IMR-90 (cell line): ENCODE measurements at regions not wholly inside any gene's neighbourhood (a gene's known extent, or its start where the extent isn't known, plus 50 kb on each side); places are given as distances from the start of the nearest gene placed in this dataset.
A peak's percentile ranks its signal among the peaks of the same experiment; 100 is the strongest.
"Not testable (repeated sequence)": the region's sequence is repeated elsewhere in the genome, so short reads cannot be mapped to it uniquely, and the experiment has no call there.

Source experiments
- ATAC-seq: fragments of 200-7000 bp; cut with Tn5 transposase; 2 replicates; pipeline ENCODE4 v1.9.1; 2020; ENCODE audit warnings: low read depth, mild to moderate bottlenecking, moderate library complexity
- BruUV-seq: library from RNA; stranded (reverse); fragments of 400-500 nt; replicated peaks from 2 replicates; lab custom pipeline; 2021; lab: Mats Ljungman, UMichigan
- CTCF ChIA-PET: fragments of 300-600 bp; formaldehyde crosslinking; extraction: SDS; loops from one replicate; lab custom pipeline; 2021; ENCODE audit warnings: antibody characterized with exemption; lab: Yijun Ruan, JAX
- POLR2A ChIA-PET: fragments of 300-600 bp; sonication (Branson Sonifier 250); formaldehyde crosslinking; loops from one replicate; lab custom pipeline; 2022; ENCODE audit warnings: antibody characterized with exemption; ENCODE audit not compliant: unreplicated experiment; lab: Charles Lee
- DNase-seq: peaks from one replicate; pipeline ENCODE4 v3.0.0; 2013
- H2AFZ ChIP-seq: replicated peaks from 2 replicates; pipeline ENCODE3; 2013; ENCODE audit warnings: low read length, mild to moderate bottlenecking; ENCODE audit not compliant: poor library complexity
- H2AK5ac ChIP-seq: 2 replicates; pipeline ENCODE4 v1.6.1; 2013; ENCODE audit warnings: low read depth, low read length, inconsistent platforms
- H2AK9ac ChIP-seq: replicated peaks from 2 replicates; pipeline ENCODE3; 2013; ENCODE audit warnings: mild to moderate bottlenecking, low read depth, low read length, moderate library complexity; ENCODE audit not compliant: poor library complexity
- H2BK120ac ChIP-seq: 2 replicates; pipeline ENCODE4 v1.6.1; 2013; ENCODE audit warnings: low read depth, low read length, inconsistent platforms
- H2BK15ac ChIP-seq: 3 replicates; pipeline ENCODE4 v1.6.1; 2013; ENCODE audit warnings: low read depth, low read length, inconsistent platforms
- H2BK20ac ChIP-seq: 2 replicates; pipeline ENCODE4 v1.6.1; 2013; ENCODE audit warnings: low read depth, mild to moderate bottlenecking, inconsistent platforms, low read length, moderate library complexity
- H2BK5ac ChIP-seq: 2 replicates; pipeline ENCODE4 v1.6.1; 2013; ENCODE audit warnings: mild to moderate bottlenecking, low read depth, low read length, inconsistent platforms; ENCODE audit not compliant: poor library complexity, severe bottlenecking
- H3K14ac ChIP-seq: replicated peaks from 2 replicates; pipeline ENCODE4 v1.6.1; 2013; ENCODE audit warnings: low read depth, low read length, inconsistent platforms
- H3K18ac ChIP-seq: 2 replicates; pipeline ENCODE4 v1.6.1; 2013; ENCODE audit warnings: low read depth, low read length, control low read depth
- H3K23ac ChIP-seq: 2 replicates; pipeline ENCODE4 v1.6.1; 2013; ENCODE audit warnings: low read depth, low read length, inconsistent platforms
- H3K27ac ChIP-seq: 2 replicates; pipeline ENCODE4 v1.5.1; 2013; ENCODE audit warnings: mild to moderate bottlenecking, control low read depth, low read length; ENCODE audit not compliant: insufficient read depth
- H3K27me3 ChIP-seq: 2 replicates; pipeline ENCODE4 v1.6.1; 2013; ENCODE audit warnings: low read length; ENCODE audit not compliant: control insufficient read depth, insufficient read depth
- H3K36me3 ChIP-seq: 2 replicates; pipeline ENCODE4 v1.6.1; 2013; ENCODE audit warnings: low read length, mixed read lengths; ENCODE audit not compliant: control insufficient read depth, insufficient read depth
- H3K4ac ChIP-seq: 2 replicates; pipeline ENCODE4 v1.6.1; 2013; ENCODE audit warnings: low read depth, low read length, inconsistent platforms
- H3K4me1 ChIP-seq: 2 replicates; pipeline ENCODE4 v1.6.1; 2013; ENCODE audit warnings: low read length, mixed read lengths; ENCODE audit not compliant: control insufficient read depth, insufficient read depth
- H3K4me2 ChIP-seq: 2 replicates; pipeline ENCODE4 v1.6.1; 2013; ENCODE audit warnings: low read depth, mild to moderate bottlenecking, control low read depth, low read length, moderate library complexity
- H3K4me3 ChIP-seq: 2 replicates; pipeline ENCODE4 v1.5.1; 2013; ENCODE audit warnings: low read depth, mild to moderate bottlenecking, control low read depth, low read length, moderate library complexity; ENCODE audit not compliant: insufficient read depth
- H3K56ac ChIP-seq: 2 replicates; pipeline ENCODE4 v1.6.1; 2013; ENCODE audit warnings: low read length, inconsistent platforms; ENCODE audit not compliant: insufficient read depth; ENCODE audit errors: extremely low read depth
- H3K79me1 ChIP-seq, 2 experiments: 2 replicates each; pipeline ENCODE4 v1.6.1; 2013; ENCODE audit warnings: low read length in 2 of 2, inconsistent platforms in 1 of 2, low read depth in 1 of 2
- H3K9ac ChIP-seq: 2 replicates; pipeline ENCODE4 v1.6.1; 2013; ENCODE audit warnings: low read depth, low read length, control low read depth
- H3K9me1 ChIP-seq: 2 replicates; pipeline ENCODE4 v1.6.1; 2013; ENCODE audit warnings: low read length, inconsistent platforms; ENCODE audit not compliant: insufficient read depth
- H3K9me3 ChIP-seq: 2 replicates; pipeline ENCODE4 v1.6.1; 2013; ENCODE audit warnings: low read length; ENCODE audit not compliant: control insufficient read depth, insufficient read depth
- H4K20me1 ChIP-seq: 2 replicates; pipeline ENCODE4 v1.6.1; 2013; ENCODE audit warnings: low read length, inconsistent platforms; ENCODE audit not compliant: insufficient read depth
- H4K5ac ChIP-seq: 2 replicates; pipeline ENCODE4 v1.6.1; 2013; ENCODE audit warnings: mild to moderate bottlenecking, low read depth, low read length, control low read depth
- H4K8ac ChIP-seq, 2 experiments: 2 replicates each; pipeline ENCODE4 v1.6.1; 2013; ENCODE audit warnings: low read depth in 2 of 2, low read length in 2 of 2, control low read depth in 1 of 2, inconsistent platforms in 1 of 2
- H4K91ac ChIP-seq: 2 replicates; pipeline ENCODE4 v1.6.1; 2013; ENCODE audit warnings: low read depth, low read length, inconsistent platforms; ENCODE audit not compliant: insufficient read depth
- CEBPB ChIP-seq: IDR thresholded peaks from 2 replicates; pipeline ENCODE4 v1.6.1; 2012; ENCODE audit warnings: low read depth, low read length, improper control_type of control experiment
- MAFK ChIP-seq: IDR thresholded peaks from 2 replicates; pipeline ENCODE4 v1.6.1; 2012; ENCODE audit warnings: low read depth, low read length, improper control_type of control experiment
- SMC3 ChIP-seq: fragments of 150-350 bp; IDR thresholded peaks from 2 replicates; pipeline ENCODE4 v1.6.1; 2016; ENCODE audit warnings: low read depth, mild to moderate bottlenecking, antibody characterized with exemption, low read length, moderate library complexity
- WGBS, 2 experiments: methylation state at CpG; one replicate each; pipeline versions ENCODE4 v1.1.5 to v1.1.7; 2013; ENCODE audit warnings: missing lambda C conversion rate in 2 of 2; ENCODE audit not compliant: insufficient read length in 1 of 2; ENCODE audit errors: extremely low coverage in 2 of 2; 5-methylcytosine and 5-hydroxymethylcytosine counted together
- dilution Hi-C: fragments of 300-500 bp; cut with HindIII; formaldehyde crosslinking; loops from one replicate; pipeline ENCODE4 v1.14.3; 2018; ENCODE audit warnings: low sequenced_read_pairs; ENCODE audit not compliant: unreplicated experiment
- in situ Hi-C: fragments of 300-500 bp; cut with MboI; formaldehyde crosslinking; loops from 3 replicates; pipeline ENCODE4 v1.14.3; 2019; ENCODE audit warnings: low sequenced_read_pairs, inconsistent platforms, mixed read lengths
- intact Hi-C: fragments of 100-400 bp; cut with micrococcal nuclease; formaldehyde crosslinking; loops from 2 replicates; pipeline ENCODE4 v1.10.0; 2022

GRCh38 chr7:85261336-85261735 lies 74.5 kb upstream of the SEMA3D start:
- Histone ChIP-seq H3K9me1 (no peaks in the 10 kb centered on the region), H2AK5ac (no peak overlapping the region), H4K5ac (no peak overlapping the region), H2BK120ac (no peak overlapping the region), H2BK20ac (no peak overlapping the region), H3K27ac (no peak overlapping the region), H3K79me1 (no peaks in the 10 kb centered on the region), H3K9ac (no peak overlapping the region), H3K4me1 (no peaks in the 10 kb centered on the region), H2AK9ac (no peak overlapping the region), H3K36me3 (no peaks in the 10 kb centered on the region), H4K91ac (no peak overlapping the region), H3K9me3 (no peaks in the 10 kb centered on the region), H3K23ac (no peak overlapping the region), H3K18ac (no peak overlapping the region), H2AFZ (no peak overlapping the region), H3K4me3 (no peak overlapping the region), H3K4ac (no peak overlapping the region), H2BK15ac (no peak overlapping the region), H3K56ac (no peak overlapping the region), H2BK5ac (no peak overlapping the region), H4K20me1 (no peaks in the 10 kb centered on the region), H3K27me3 (no peaks in the 10 kb centered on the region; the same call in 1 of the 2 replicates), H4K8ac (no peak overlapping the region), H3K14ac (no peak overlapping the region), H3K4me2 (no peak overlapping the region)
- in situ Hi-C loops (no loop called here), dilution Hi-C loops (no loop called here), intact Hi-C loops (no loop called here)
- TF ChIP-seq CEBPB (peak; percentile 54), MAFK (no peak), SMC3 (no peak)
- CTCF ChIA-PET: no interaction called here
- no CpG with 5 or more reads among the region's 2 CpGs for WGBS, 2 experiments
- DNase-seq (peak; percentile 55), ATAC-seq (no peak)
- POLR2A ChIA-PET: no interaction called here
- BruUV-seq: no TSS peak

DNA sequence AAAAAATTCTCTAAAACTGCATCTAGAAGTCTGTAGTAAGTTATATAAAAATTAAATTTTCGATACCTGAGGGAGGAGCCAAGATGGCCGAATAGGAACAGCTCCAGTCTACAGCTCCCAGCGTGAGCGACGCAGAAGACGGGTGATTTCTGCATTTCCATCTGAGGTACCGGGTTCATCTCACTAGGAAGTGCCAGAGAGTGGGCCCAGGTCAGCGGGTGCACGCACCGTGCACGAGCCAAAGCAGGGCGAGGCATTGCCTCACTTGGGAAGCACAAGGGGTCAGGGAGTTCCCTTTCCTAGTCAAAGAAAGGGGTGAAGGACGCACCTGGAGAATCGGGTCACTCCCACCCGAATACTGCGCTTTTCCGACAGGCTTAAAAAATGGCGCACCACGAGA lies 62.9 kb upstream of the SEMA3D start:
- H3K14ac ChIP-seq, DNase-seq, H3K9ac ChIP-seq, H2AK5ac ChIP-seq, H4K5ac ChIP-seq, H2AK9ac ChIP-seq, BruUV-seq, H3K27ac ChIP-seq, H3K79me1 ChIP-seq, ATAC-seq, H3K56ac ChIP-seq, H3K36me3 ChIP-seq, H2BK5ac ChIP-seq, H4K20me1 ChIP-seq, POLR2A ChIA-PET, H3K23ac ChIP-seq, H3K4me2 ChIP-seq, H2BK20ac ChIP-seq, H2BK120ac ChIP-seq, H3K27me3 ChIP-seq, intact Hi-C loops, H3K9me3 ChIP-seq, in situ Hi-C loops, H3K18ac ChIP-seq, H2AFZ ChIP-seq, dilution Hi-C loops, H4K91ac ChIP-seq, H3K4me3 ChIP-seq, CTCF ChIA-PET, H3K4me1 ChIP-seq, H3K9me1 ChIP-seq, H4K8ac ChIP-seq, H2BK15ac ChIP-seq, H3K4ac ChIP-seq: not testable (repeated sequence)
- WGBS, 2 experiments: 96% methylated on average over 8 of the region's 19 CpGs; no CpG with 5 or more reads in 1 of the 2 experiments
